ENCODE measurements at regions not wholly inside any gene's neighbourhood (a gene's known extent, or its start where the extent isn't known, plus 50 kb on each side); places are given as distances from the start of the nearest gene placed in this dataset.

DNA sequence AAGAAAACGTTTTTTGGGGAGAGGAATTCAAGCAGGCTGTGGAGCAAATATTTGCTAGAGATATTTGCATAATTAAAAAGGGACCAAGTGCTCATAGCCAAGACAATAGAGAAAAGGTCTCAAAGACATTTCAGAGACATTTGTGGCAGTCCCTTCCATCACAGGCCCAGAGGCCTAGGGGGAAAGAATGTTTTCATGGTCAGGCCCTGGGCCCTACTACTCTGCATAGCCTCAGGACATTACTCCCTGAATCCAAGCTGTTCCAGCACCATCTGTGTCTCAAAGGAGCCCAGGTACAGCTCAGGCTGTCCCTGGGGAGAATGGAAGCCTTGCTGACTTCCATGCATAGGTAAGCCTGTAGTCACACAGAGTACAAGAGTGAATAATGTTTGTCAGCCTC is 113.0 kb upstream of the KIF2A start:
- TF ChIP-seq, protein P1, sequence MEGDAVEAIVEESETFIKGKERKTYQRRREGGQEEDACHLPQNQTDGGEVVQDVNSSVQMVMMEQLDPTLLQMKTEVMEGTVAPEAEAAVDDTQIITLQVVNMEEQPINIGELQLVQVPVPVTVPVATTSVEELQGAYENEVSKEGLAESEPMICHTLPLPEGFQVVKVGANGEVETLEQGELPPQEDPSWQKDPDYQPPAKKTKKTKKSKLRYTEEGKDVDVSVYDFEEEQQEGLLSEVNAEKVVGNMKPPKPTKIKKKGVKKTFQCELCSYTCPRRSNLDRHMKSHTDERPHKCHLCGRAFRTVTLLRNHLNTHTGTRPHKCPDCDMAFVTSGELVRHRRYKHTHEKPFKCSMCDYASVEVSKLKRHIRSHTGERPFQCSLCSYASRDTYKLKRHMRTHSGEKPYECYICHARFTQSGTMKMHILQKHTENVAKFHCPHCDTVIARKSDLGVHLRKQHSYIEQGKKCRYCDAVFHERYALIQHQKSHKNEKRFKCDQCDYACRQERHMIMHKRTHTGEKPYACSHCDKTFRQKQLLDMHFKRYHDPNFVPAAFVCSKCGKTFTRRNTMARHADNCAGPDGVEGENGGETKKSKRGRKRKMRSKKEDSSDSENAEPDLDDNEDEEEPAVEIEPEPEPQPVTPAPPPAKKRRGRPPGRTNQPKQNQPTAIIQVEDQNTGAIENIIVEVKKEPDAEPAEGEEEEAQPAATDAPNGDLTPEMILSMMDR (IDR thresholded peaks at IDR 0.05): no peak
- TF ChIP-seq POLR2A (IDR thresholded peaks at IDR 0.05): no peak
